ENCODE measurements at regions not wholly inside any gene's neighbourhood (a gene's known extent, or its start where the extent isn't known, plus 50 kb on each side); places are given as distances from the start of the nearest gene placed in this dataset.
"Not testable (repeated sequence)": the region's sequence is repeated elsewhere in the genome, so short reads cannot be mapped to it uniquely, and the experiment has no call there.

GRCh38 chr13:44678197-44678596 is 102.1 kb upstream of the TSC22D1 start:
- Mint-ChIP-seq H3K4me1 (no peaks in the 10 kb centered on the region), H3K9me3 (peaks cover 4% of the 10 kb centered on the region), H3K27ac (no peak overlapping the region), H3K27me3 (peaks cover 2% of the 10 kb centered on the region), H3K36me3 (ENCODE audit: low read depth) (no peaks in the 10 kb centered on the region), H3K4me3 (no peak overlapping the region)
- intact Hi-C loops (cut with micrococcal nuclease), result no loop called here
- no peak for DNase-seq

- no peak overlapping the region for H3K4me3 Mint-ChIP-seq
- peaks cover 4% of the 10 kb centered on the region for H3K9me3 Mint-ChIP-seq
- DNase-seq, result no peak
- no peak overlapping the region for H3K27ac Mint-ChIP-seq
- no peaks in the 10 kb centered on the region for H3K4me1 Mint-ChIP-seq
- peaks cover 5% of the 10 kb centered on the region for H3K27me3 Mint-ChIP-seq
- intact Hi-C loops (cut with micrococcal nuclease), result no loop called here
- H3K36me3 Mint-ChIP-seq (ENCODE audit: low read depth), result no peaks in the 10 kb centered on the region
These were observed 100.4 kb upstream of the TSC22D1 start for GRCh38 chr13:44676534-44676933.

DNA sequence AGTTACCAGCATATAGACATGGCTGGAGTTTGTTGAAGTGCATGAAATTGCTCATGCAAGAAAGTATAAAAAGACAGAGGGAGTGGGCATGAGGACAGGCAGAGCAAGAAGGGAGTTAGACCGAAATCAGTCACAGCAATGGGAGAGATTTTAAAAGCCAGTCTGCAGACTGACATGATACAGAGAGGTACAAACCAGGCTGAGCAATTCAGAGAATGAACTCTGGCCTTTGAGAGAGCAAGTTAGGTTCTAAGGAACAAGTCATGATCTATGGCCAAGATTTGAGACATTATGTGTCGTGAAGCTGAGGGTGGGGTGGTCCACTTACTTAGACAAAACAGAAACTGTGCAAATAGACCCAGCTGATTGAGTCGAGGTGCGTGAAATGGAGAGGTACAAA is 93.4 kb upstream of the TSC22D1 start:
- no peaks in the 10 kb centered on the region for H3K9me3 Mint-ChIP-seq
- peaks cover 5% of the 10 kb centered on the region for H3K27me3 Mint-ChIP-seq
- no peaks in the 10 kb centered on the region for H3K36me3 Mint-ChIP-seq (ENCODE audit: low read depth)
- no peak for DNase-seq
- no peak overlapping the region for H3K4me3 Mint-ChIP-seq
- no peak overlapping the region for H3K27ac Mint-ChIP-seq
- intact Hi-C loops (cut with micrococcal nuclease), result no loop called here
- no peaks in the 10 kb centered on the region for H3K4me1 Mint-ChIP-seq

DNA sequence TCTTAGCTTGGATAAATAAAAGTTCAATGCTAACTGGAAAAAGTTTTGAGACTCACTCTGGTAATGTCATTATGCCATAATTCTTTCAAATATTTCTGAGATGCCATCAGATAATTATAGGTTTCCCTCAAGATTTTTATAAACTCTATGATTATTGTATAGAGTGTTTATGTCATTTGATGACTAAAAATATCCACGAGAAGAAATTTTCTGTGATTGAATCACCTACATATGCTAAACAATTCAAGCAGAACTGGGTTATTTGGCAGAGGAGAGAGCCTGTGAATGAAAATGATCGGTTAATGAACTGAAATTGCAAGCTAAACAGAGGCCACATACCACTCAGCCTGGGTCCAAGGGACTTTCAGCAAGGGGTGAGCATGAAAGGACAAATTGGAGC is 92.6 kb upstream of the TSC22D1 start:
- intact Hi-C loops (cut with micrococcal nuclease), result no loop called here
- Mint-ChIP-seq H3K4me3 (no peak overlapping the region), H3K9me3 (no peaks in the 10 kb centered on the region), H3K27ac (no peak overlapping the region), H3K36me3 (ENCODE audit: low read depth) (no peaks in the 10 kb centered on the region), H3K27me3 (peaks cover 5% of the 10 kb centered on the region), H3K4me1 (no peaks in the 10 kb centered on the region)
- no peak for DNase-seq

GRCh38 chr13:44667943-44668342 is 91.8 kb upstream of the TSC22D1 start:
- H3K4me3 Mint-ChIP-seq, result no peak overlapping the region
- no peaks in the 10 kb centered on the region for H3K36me3 Mint-ChIP-seq (ENCODE audit: low read depth)
- intact Hi-C loops (cut with micrococcal nuclease), result no loop called here
- peaks cover 4% of the 10 kb centered on the region for H3K27me3 Mint-ChIP-seq
- H3K4me1 Mint-ChIP-seq, result no peaks in the 10 kb centered on the region
- H3K9me3 Mint-ChIP-seq, result no peaks in the 10 kb centered on the region
- DNase-seq, result no peak
- no peak overlapping the region for H3K27ac Mint-ChIP-seq

DNA sequence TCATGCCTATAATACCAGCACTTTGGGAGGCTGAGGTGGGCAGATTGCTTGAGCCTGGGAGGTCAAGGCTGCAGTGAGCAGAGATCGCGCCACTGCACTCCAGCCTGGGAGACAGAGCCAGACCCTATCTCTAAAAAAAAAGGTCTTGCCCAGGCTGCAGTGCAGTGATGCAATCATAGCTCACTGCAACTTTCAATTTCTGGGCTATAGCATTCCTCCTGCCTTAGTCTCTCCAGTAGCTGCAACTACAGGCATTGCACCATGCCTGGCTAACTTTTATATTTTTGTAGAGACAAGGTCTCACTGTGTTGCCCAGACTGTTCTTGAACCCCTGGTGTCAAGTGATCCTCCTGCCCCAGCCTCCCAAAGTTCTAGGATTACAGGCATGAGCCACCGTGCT is 90.4 kb upstream of the TSC22D1 start:
- H3K27ac Mint-ChIP-seq; H3K36me3 Mint-ChIP-seq (ENCODE audit: low read depth); DNase-seq; H3K9me3 Mint-ChIP-seq; H3K27me3 Mint-ChIP-seq; intact Hi-C loops (cut with micrococcal nuclease); H3K4me3 Mint-ChIP-seq; H3K4me1 Mint-ChIP-seq: not testable (repeated sequence)

GRCh38 chr13:44664308-44664707 is 88.2 kb upstream of the TSC22D1 start:
- Mint-ChIP-seq H3K36me3 (ENCODE audit: low read depth) (no peaks in the 10 kb centered on the region), H3K4me3 (no peak overlapping the region), H3K27ac (no peak overlapping the region), H3K4me1 (no peaks in the 10 kb centered on the region), H3K27me3 (peaks cover 5% of the 10 kb centered on the region), H3K9me3 (no peaks in the 10 kb centered on the region)
- intact Hi-C loops (cut with micrococcal nuclease), result no loop called here
- no peak for DNase-seq

DNA sequence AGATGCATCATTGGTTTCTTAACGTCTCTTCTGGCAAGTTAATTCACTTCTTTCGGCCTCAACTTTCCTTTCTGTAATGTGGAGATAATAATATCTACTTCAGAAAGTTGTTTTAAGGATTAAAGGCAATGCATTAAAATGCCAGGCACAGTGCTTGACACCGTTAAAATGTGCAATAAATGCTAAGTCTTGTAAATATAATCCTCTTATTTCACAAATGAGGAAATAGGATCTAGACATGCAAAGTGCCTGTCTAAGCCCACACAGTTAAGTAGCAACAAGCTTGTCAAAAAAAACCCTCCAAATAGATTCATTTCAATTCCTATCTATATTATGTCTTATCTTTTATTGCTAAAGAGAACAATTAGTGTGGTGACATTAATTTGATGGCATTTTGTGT is 86.4 kb upstream of the TSC22D1 start:
- H3K4me3 Mint-ChIP-seq, result no peak overlapping the region
- H3K27ac Mint-ChIP-seq, result no peak overlapping the region
- H3K36me3 Mint-ChIP-seq (ENCODE audit: low read depth), result no peaks in the 10 kb centered on the region
- intact Hi-C loops (cut with micrococcal nuclease), result no loop called here
- no peaks in the 10 kb centered on the region for H3K4me1 Mint-ChIP-seq
- H3K9me3 Mint-ChIP-seq, result no peaks in the 10 kb centered on the region
- peaks cover 5% of the 10 kb centered on the region for H3K27me3 Mint-ChIP-seq
- no peak for DNase-seq

DNA sequence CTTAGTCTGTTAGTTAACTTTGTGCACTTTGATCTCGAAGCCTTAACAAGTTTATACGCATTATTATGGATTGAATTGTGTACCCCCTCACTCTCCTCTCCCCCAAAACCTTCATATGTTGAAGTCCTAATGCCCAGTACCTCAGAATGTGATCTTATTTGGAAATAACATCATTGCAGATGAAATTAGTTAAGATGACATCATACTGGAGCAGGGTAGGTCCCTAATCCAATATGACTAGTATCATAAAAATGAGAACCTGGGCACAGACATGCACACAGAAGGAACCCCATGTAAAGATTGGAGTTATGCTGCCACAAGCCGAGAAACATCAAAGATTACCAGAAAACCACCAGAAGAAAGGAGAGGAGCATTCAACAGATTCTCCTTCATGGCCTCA is 85.8 kb upstream of the TSC22D1 start:
- Mint-ChIP-seq H3K9me3 (no peaks in the 10 kb centered on the region), H3K4me1 (no peaks in the 10 kb centered on the region), H3K4me3 (no peak overlapping the region), H3K27ac (no peak overlapping the region), H3K27me3 (peaks cover 5% of the 10 kb centered on the region), H3K36me3 (ENCODE audit: low read depth) (no peaks in the 10 kb centered on the region)
- intact Hi-C loops (cut with micrococcal nuclease), result no loop called here
- no peak for DNase-seq

GRCh38 chr13:44660050-44660449 is 83.9 kb upstream of the TSC22D1 start:
- Mint-ChIP-seq H3K4me1 (no peaks in the 10 kb centered on the region), H3K27me3 (peaks cover 3% of the 10 kb centered on the region)

GRCh38 chr13:44652962-44653660 is 77.0 kb upstream of the TSC22D1 start:
- Mint-ChIP-seq H3K9me3 (no peaks in the 10 kb centered on the region), H3K36me3 (ENCODE audit: low read depth) (no peaks in the 10 kb centered on the region)

More at GRCh38 chr13:44660050-44660449, 83.9 kb upstream of the TSC22D1 start:
- Mint-ChIP-seq H3K9me3 (no peaks in the 10 kb centered on the region), H3K36me3 (ENCODE audit: low read depth) (no peaks in the 10 kb centered on the region), H3K27ac (no peak overlapping the region), H3K4me3 (no peak overlapping the region)
- intact Hi-C loops (cut with micrococcal nuclease), result no loop called here
- no peak for DNase-seq

GRCh38 chr13:44652168-44652567 is 76.0 kb upstream of the TSC22D1 start:
- H3K27ac Mint-ChIP-seq, result no peak overlapping the region
- no peak overlapping the region for H3K4me3 Mint-ChIP-seq
- intact Hi-C loops (cut with micrococcal nuclease), result no loop called here
- DNase-seq, result no peak
- H3K4me1 Mint-ChIP-seq, result peaks cover 14% of the 10 kb centered on the region
- no peaks in the 10 kb centered on the region for H3K36me3 Mint-ChIP-seq (ENCODE audit: low read depth)
- peaks cover 3% of the 10 kb centered on the region for H3K27me3 Mint-ChIP-seq
- H3K9me3 Mint-ChIP-seq, result no peaks in the 10 kb centered on the region

More at GRCh38 chr13:44652962-44653660, 77.0 kb upstream of the TSC22D1 start:
- peaks cover 3% of the 10 kb centered on the region for H3K27me3 Mint-ChIP-seq
- intact Hi-C loops (cut with micrococcal nuclease), result no loop called here
- no peak overlapping the region for H3K4me3 Mint-ChIP-seq
- no peak overlapping the region for H3K27ac Mint-ChIP-seq
- peaks cover 13% of the 10 kb centered on the region for H3K4me1 Mint-ChIP-seq
- no peak for DNase-seq

- intact Hi-C loops (cut with micrococcal nuclease), result no loop called here
- H3K4me3 Mint-ChIP-seq, result no peak overlapping the region
- H3K27ac Mint-ChIP-seq, result no peak overlapping the region
- peaks cover 14% of the 10 kb centered on the region for H3K4me1 Mint-ChIP-seq
- DNase-seq, result no peak
- H3K9me3 Mint-ChIP-seq, result no peaks in the 10 kb centered on the region
- H3K27me3 Mint-ChIP-seq, result peaks cover 3% of the 10 kb centered on the region
- no peaks in the 10 kb centered on the region for H3K36me3 Mint-ChIP-seq (ENCODE audit: low read depth)
These were observed 75.6 kb upstream of the TSC22D1 start for GRCh38 chr13:44651724-44652123.

DNA sequence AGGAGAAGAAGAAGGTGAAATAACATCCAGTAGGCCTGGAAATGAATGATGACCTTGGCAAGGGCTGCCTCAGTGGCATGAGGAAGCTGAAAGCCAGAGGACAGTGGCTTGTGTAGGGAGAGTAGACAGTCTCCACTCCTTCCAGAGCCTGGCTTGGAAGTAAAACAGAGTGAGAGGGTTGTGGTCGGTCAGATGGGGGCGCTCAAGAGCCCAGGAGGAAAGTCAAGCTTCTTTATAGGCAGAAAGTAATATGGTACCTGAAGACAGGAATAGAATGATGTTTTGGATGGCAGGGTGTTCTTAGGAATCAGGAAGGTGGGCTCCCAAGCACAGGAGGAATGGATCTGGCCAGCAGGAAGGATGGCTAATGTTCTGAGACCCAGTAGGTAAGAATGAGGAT is 75.1 kb upstream of the TSC22D1 start:
- Mint-ChIP-seq H3K27ac (no peak overlapping the region), H3K9me3 (no peaks in the 10 kb centered on the region), H3K27me3 (peaks cover 3% of the 10 kb centered on the region), H3K36me3 (ENCODE audit: low read depth) (no peaks in the 10 kb centered on the region), H3K4me3 (no peak overlapping the region), H3K4me1 (peaks cover 14% of the 10 kb centered on the region)
- intact Hi-C loops (cut with micrococcal nuclease), result no loop called here
- DNase-seq, result no peak

DNA sequence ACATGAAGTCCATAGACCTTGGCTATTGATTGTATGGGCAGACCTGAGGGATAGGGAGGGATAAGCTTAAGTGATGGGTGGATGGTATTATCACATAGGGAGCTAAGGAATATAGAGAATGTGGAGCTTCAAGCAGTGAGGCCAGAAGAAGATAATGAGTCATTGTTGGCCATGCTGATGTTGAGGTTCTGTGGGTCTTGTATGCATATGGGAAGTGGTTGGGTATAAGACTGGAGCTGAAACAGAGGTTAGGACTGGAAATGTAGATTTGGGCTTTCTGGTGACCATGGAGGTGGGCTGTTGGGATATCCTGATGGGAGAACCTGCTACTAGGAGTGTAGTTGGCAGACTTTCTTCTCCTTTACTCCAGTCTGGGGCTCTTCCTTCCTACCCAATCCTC is 73.7 kb upstream of the TSC22D1 start:
- H3K4me1 Mint-ChIP-seq, result peaks cover 14% of the 10 kb centered on the region
- H3K27ac Mint-ChIP-seq, result peak overlapping the region; percentile 29
- no peak overlapping the region for H3K4me3 Mint-ChIP-seq
- no peaks in the 10 kb centered on the region for H3K36me3 Mint-ChIP-seq (ENCODE audit: low read depth)
- intact Hi-C loops (cut with micrococcal nuclease), result loop anchor here (1.0 to 5.0 kb wide), 6 partner anchors 60 to 453 kb away; no protein-coding TSS in a partner anchor
- peaks cover 5% of the 10 kb centered on the region for H3K27me3 Mint-ChIP-seq
- no peaks in the 10 kb centered on the region for H3K9me3 Mint-ChIP-seq
- no peak for DNase-seq

Measured in activated CD4-positive, alpha-beta T cell treated with anti-CD3 and anti-CD28 coated beads, Interleukin-2, amount 10 ng/mL, durations not matched to agents 24 days and 14 days (primary cell).